GM12878 (cell line): ENCODE measurements at regions not wholly inside any gene's neighbourhood (a gene's known extent, or its start where the extent isn't known, plus 50 kb on each side); places are given as distances from the start of the nearest gene placed in this dataset.

Experiments
- CBFB ChIP-seq: IDR thresholded peaks from 2 replicates; pipeline ENCODE4 v1.6.1; 2016; ENCODE audit warnings: antibody characterized with exemption, low read depth
- CHD2 ChIP-seq: IDR thresholded peaks from 2 replicates; pipeline ENCODE4 v1.6.1; 2011; ENCODE audit warnings: low read depth, low read length, improper control_type of control experiment, borderline replicate concordance
- EP300 ChIP-seq, 2 experiments: fragments of 150-350 bp in 1 of 2; IDR thresholded peaks; 2 replicates each; pipeline ENCODE4 v1.6.1; 2011 to 2012; ENCODE audit warnings: low read depth in 2 of 2, low read length in 2 of 2, borderline replicate concordance in 1 of 2, improper control_type of control experiment in 1 of 2, inconsistent platforms in 1 of 2; ENCODE audit not compliant: control insufficient read depth in 1 of 2
- EZH2 ChIP-seq: IDR thresholded peaks from 2 replicates; pipeline ENCODE4 v1.6.1; 2012; ENCODE audit warnings: low read depth, mild to moderate bottlenecking, control low read depth, inconsistent platforms, low read length, borderline replicate concordance; ENCODE audit not compliant: control insufficient read depth
- JUND ChIP-seq: IDR thresholded peaks from 2 replicates; pipeline ENCODE4 v1.6.1; 2012; ENCODE audit warnings: low read depth, mild to moderate bottlenecking, low read length, improper control_type of control experiment, moderate library complexity
- NR2C2 ChIP-seq: IDR thresholded peaks from 2 replicates; pipeline ENCODE4 v1.6.1; 2011; ENCODE audit warnings: borderline replicate concordance, low read depth; ENCODE audit not compliant: control insufficient read depth, insufficient read length
- RFX5 ChIP-seq: IDR thresholded peaks from 2 replicates; pipeline ENCODE4 v1.6.1; 2011; ENCODE audit warnings: low read depth, low read length, improper control_type of control experiment
- ZSCAN29 ChIP-seq: fragments of 450-650 bp; IDR thresholded peaks from 2 replicates; pipeline ENCODE4 v1.6.1; 2017; ENCODE audit warnings: mild to moderate bottlenecking, moderate library complexity
- ZZZ3 ChIP-seq: IDR thresholded peaks from 2 replicates; pipeline ENCODE4 v1.6.1; 2011; ENCODE audit warnings: low read depth; ENCODE audit not compliant: control insufficient read depth, insufficient read length
- TF ChIP-seq, protein P1 (sequence below), 3 experiments: IDR thresholded peaks in 2 of 3; conservative IDR thresholded peaks in 1 of 3; 2 replicates each; pipeline ENCODE4 v1.5.1; 2011; ENCODE audit warnings: low read depth in 3 of 3, low read length in 3 of 3, mild to moderate bottlenecking in 3 of 3, control low read depth in 2 of 3, moderate library complexity in 2 of 3, inconsistent platforms in 1 of 3, mixed read lengths in 1 of 3; ENCODE audit not compliant: control insufficient read depth in 2 of 3, insufficient read depth in 1 of 3; ENCODE audit errors: extremely low read depth in 1 of 3
- TF ChIP-seq, protein P2 (sequence below): IDR thresholded peaks from 2 replicates; pipeline ENCODE4 v1.6.1; 2011; ENCODE audit warnings: low read depth, low read length, improper control_type of control experiment, borderline replicate concordance

DNA sequence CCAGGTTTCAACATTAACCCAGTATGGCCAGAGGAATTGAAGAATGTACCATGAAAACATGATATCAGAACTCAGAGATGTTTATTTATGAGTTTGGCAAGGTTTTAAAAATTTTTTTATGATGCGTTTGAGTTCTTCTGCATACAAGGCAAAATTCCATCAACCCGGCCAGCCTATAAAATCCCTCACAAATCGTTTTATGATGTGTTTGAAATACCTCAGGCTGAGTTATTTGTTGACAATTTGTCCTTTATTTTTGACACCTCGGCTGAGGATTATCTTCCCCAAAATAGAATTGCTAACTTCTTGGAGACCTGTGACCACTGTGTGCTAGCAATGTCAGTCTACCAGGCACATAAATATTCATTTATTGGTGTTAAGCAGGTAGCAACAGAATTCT is 91.9 kb upstream of the SLC24A3 start:
- no peak for TF ChIP-seq NR2C2
- no peak for TF ChIP-seq RFX5
- TF ChIP-seq, protein P1, sequence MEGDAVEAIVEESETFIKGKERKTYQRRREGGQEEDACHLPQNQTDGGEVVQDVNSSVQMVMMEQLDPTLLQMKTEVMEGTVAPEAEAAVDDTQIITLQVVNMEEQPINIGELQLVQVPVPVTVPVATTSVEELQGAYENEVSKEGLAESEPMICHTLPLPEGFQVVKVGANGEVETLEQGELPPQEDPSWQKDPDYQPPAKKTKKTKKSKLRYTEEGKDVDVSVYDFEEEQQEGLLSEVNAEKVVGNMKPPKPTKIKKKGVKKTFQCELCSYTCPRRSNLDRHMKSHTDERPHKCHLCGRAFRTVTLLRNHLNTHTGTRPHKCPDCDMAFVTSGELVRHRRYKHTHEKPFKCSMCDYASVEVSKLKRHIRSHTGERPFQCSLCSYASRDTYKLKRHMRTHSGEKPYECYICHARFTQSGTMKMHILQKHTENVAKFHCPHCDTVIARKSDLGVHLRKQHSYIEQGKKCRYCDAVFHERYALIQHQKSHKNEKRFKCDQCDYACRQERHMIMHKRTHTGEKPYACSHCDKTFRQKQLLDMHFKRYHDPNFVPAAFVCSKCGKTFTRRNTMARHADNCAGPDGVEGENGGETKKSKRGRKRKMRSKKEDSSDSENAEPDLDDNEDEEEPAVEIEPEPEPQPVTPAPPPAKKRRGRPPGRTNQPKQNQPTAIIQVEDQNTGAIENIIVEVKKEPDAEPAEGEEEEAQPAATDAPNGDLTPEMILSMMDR (IDR thresholded peaks at IDR 0.05 in 2 of 3, conservative IDR thresholded peaks at IDR 0.05 in 1 of 3; ENCODE audit: control insufficient read depth in 2 of 3, extremely low read depth in 1 of 3, insufficient read depth in 1 of 3, low read depth in 3 of 3, low read length in 3 of 3), result no peak
- no peak for TF ChIP-seq CHD2
- TF ChIP-seq JUND, result no peak
- no peak for TF ChIP-seq ZZZ3
- TF ChIP-seq CBFB, result no peak
- TF ChIP-seq, protein P2, sequence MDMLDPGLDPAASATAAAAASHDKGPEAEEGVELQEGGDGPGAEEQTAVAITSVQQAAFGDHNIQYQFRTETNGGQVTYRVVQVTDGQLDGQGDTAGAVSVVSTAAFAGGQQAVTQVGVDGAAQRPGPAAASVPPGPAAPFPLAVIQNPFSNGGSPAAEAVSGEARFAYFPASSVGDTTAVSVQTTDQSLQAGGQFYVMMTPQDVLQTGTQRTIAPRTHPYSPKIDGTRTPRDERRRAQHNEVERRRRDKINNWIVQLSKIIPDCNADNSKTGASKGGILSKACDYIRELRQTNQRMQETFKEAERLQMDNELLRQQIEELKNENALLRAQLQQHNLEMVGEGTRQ, result no peak
- TF ChIP-seq EP300 (IDR thresholded peaks at IDR 0.05; ENCODE audit: borderline replicate concordance in 1 of 2, control insufficient read depth in 1 of 2, low read depth in 2 of 2, low read length in 2 of 2), result no peak
- TF ChIP-seq ZSCAN29, result no peak
- TF ChIP-seq EZH2, result no peak
